Progenitor cell of endocrine pancreas (in vitro differentiated cells): ENCODE measurements at regions not wholly inside any gene's neighbourhood (a gene's known extent, or its start where the extent isn't known, plus 50 kb on each side); places are given as distances from the start of the nearest gene placed in this dataset.

Experiments used
- DNase-seq: peaks from one replicate; pipeline ENCODE4 v3.0.0; 2021; ENCODE audit warnings: low spot score; ENCODE audit not compliant: unreplicated experiment
- H3K27ac Mint-ChIP-seq: 2 replicates; pipeline ENCODE4 v1.8.0; 2021; ENCODE audit warnings: mild to moderate bottlenecking, moderate library complexity, mixed read lengths
- H3K27me3 Mint-ChIP-seq: 2 replicates; pipeline ENCODE4 v1.8.0; 2021; ENCODE audit warnings: mixed read lengths
- H3K36me3 Mint-ChIP-seq: 2 replicates; pipeline ENCODE4 v1.8.0; 2022; ENCODE audit warnings: mixed read lengths; ENCODE audit not compliant: insufficient read depth
- H3K4me1 Mint-ChIP-seq: 2 replicates; pipeline ENCODE4 v1.8.0; 2021; ENCODE audit warnings: low read depth, mixed read lengths
- H3K4me3 Mint-ChIP-seq: 2 replicates; pipeline ENCODE4 v1.8.0; 2021; ENCODE audit warnings: low read depth, mild to moderate bottlenecking, moderate library complexity, mixed read lengths
- H3K9me3 Mint-ChIP-seq: 2 replicates; pipeline ENCODE4 v1.8.0; 2021; ENCODE audit warnings: low read depth, mixed read lengths
- CTCF ChIP-seq: fragments of 200-600 bp; sonication (generic); IDR thresholded peaks from one replicate; pipeline ENCODE4 v1.5.0; 2021; ENCODE audit warnings: antibody characterized with exemption, mild to moderate bottlenecking; ENCODE audit not compliant: unreplicated experiment

DNA sequence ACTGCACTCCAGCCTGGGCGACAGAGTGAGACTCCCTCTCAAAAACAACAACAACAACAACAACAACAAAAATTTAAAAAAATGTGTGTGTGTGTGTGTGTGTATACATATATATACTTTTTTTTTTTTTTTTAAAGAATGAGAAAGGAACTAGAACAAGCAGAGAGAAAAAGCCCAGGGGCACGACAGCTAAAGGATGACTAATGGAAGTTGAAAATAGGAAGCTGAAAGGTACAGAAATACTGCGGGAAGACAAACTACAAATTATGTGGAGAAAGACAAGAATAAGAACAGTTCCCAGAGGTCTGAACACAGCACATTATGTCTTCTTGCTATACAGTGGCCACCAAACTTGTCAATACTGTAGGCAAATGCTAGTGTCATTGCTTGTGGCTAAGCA is 141.9 kb upstream of the PRSS1 start:
- Mint-ChIP-seq H3K27ac (no peak overlapping the region), H3K4me1 (no peaks in the 10 kb centered on the region), H3K9me3 (no peaks in the 10 kb centered on the region), H3K36me3 (no peaks in the 10 kb centered on the region), H3K4me3 (no peak overlapping the region), H3K27me3 (peaks cover 21% of the 10 kb centered on the region)
- TF ChIP-seq CTCF = no peak
- no peak for DNase-seq

GRCh38 chr7:142606081-142606480 is 143.2 kb upstream of the PRSS1 start:
- Mint-ChIP-seq H3K36me3 (no peaks in the 10 kb centered on the region), H3K4me3 (no peak overlapping the region), H3K4me1 (no peaks in the 10 kb centered on the region), H3K9me3 (no peaks in the 10 kb centered on the region), H3K27ac (no peak overlapping the region), H3K27me3 (peaks cover 30% of the 10 kb centered on the region)
- TF ChIP-seq CTCF = no peak
- DNase-seq = no peak

DNA sequence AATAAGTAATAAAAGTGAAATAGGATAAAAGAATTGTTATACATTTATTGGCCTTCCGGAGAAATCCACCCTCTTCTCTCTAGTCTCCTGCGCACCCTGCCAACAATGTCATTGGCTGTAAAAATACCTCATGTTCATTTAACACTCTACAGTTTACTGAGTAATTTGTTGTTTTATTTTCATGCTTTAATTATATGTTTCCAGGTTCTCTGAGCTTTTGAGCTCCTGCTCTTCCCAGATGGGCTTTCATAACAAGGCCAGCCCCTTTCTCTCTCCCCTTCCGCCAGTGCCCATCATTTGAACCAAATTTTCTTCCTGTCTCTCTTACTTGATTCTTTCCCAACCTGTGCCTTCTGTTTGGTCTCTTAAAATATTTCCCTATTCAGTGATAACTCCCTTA is 144.6 kb upstream of the PRSS1 start:
- Mint-ChIP-seq H3K4me3 (no peak overlapping the region), H3K9me3 (no peaks in the 10 kb centered on the region), H3K36me3 (no peaks in the 10 kb centered on the region), H3K27me3 (peaks cover 32% of the 10 kb centered on the region), H3K27ac (no peak overlapping the region), H3K4me1 (no peaks in the 10 kb centered on the region)
- no peak for TF ChIP-seq CTCF
- no peak for DNase-seq

- H3K36me3 Mint-ChIP-seq = no peaks in the 10 kb centered on the region
- H3K4me3 Mint-ChIP-seq = no peak overlapping the region
- no peaks in the 10 kb centered on the region for H3K9me3 Mint-ChIP-seq
- H3K27me3 Mint-ChIP-seq = peaks cover 32% of the 10 kb centered on the region
- TF ChIP-seq CTCF = peak; percentile 87
- no peaks in the 10 kb centered on the region for H3K4me1 Mint-ChIP-seq
- DNase-seq = peak; percentile 28
- no peak overlapping the region for H3K27ac Mint-ChIP-seq
Observed at GRCh38 chr7:142603870-142604448, 145.3 kb upstream of the PRSS1 start.

- peaks cover 35% of the 10 kb centered on the region for H3K27me3 Mint-ChIP-seq
- TF ChIP-seq CTCF = no peak
- H3K4me3 Mint-ChIP-seq = no peak overlapping the region
- H3K4me1 Mint-ChIP-seq = no peaks in the 10 kb centered on the region
- no peak for DNase-seq
- no peak overlapping the region for H3K27ac Mint-ChIP-seq
- H3K36me3 Mint-ChIP-seq = no peaks in the 10 kb centered on the region
- no peaks in the 10 kb centered on the region for H3K9me3 Mint-ChIP-seq
Observed at GRCh38 chr7:142602756-142603155, 146.5 kb upstream of the PRSS1 start.
